Anterior cingulate cortex (tissue), 58 donors: ENCODE measurements at regions not wholly inside any gene's neighbourhood (a gene's known extent, or its start where the extent isn't known, plus 50 kb on each side); places are given as distances from the start of the nearest gene placed in this dataset.
A peak's percentile ranks its signal among the peaks of the same experiment; 100 is the strongest.
"Not testable (repeated sequence)": the region's sequence is repeated elsewhere in the genome, so short reads cannot be mapped to it uniquely, and the experiment has no call there.

Experiments
- DNase-seq, 58 donors: peaks; one replicate each; lab custom pipeline; 2025; lab: John Stamatoyannopoulos, UW

DNA sequence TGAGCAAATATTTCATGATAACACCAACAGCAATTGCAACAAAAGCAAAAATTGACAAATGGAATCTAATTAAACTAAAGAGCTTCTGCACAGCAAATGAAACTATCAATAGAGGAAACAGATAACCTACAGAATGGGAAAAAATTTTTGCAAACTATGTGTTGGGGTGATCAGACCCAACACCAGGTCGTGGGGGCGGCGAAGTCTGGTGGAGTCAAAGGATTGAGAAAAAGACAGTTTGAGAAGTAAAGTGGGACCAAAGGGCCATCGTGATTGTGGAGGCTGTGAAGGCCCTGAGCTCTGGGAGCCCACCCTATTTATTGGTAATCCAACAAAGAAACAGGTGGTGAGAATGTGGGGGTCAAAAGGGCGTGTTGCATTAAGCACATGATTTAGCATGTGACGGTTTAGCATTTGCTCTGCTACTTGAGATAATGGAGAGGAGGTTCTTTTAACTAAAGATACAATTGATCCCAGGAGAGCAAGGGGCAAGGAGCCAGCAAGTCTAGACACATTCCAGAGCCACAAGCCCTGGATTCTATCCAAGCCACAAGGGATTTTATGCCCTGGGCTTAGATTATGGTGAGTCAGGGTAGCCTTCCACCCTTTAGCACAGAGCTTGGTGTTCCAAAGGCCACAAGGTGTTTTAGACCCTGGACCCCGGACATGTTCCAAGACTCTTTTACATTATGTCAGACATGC is 65.5 kb upstream of the VLDLR start:
- not testable (repeated sequence) for DNase-seq

DNA sequence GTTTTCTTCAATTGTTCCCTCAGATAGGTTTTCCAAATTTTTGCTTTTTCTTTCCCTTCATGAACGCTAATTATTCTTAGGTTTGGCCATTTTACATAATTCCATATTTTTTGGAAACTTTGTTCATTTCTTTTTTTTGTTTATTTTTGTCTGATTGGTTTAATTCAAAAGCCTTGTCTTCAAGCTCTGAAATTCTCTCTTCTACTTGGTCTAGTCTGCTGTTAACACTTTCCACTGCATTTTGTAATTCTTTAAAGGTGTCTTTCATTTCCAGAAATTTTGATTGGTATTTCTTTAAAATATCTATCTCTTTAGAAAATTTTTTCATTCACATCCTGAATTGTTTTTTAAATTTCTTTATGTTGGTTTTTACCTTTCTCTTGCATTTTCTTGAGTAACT is 63.9 kb upstream of the VLDLR start:
- DNase-seq: no peak

DNA sequence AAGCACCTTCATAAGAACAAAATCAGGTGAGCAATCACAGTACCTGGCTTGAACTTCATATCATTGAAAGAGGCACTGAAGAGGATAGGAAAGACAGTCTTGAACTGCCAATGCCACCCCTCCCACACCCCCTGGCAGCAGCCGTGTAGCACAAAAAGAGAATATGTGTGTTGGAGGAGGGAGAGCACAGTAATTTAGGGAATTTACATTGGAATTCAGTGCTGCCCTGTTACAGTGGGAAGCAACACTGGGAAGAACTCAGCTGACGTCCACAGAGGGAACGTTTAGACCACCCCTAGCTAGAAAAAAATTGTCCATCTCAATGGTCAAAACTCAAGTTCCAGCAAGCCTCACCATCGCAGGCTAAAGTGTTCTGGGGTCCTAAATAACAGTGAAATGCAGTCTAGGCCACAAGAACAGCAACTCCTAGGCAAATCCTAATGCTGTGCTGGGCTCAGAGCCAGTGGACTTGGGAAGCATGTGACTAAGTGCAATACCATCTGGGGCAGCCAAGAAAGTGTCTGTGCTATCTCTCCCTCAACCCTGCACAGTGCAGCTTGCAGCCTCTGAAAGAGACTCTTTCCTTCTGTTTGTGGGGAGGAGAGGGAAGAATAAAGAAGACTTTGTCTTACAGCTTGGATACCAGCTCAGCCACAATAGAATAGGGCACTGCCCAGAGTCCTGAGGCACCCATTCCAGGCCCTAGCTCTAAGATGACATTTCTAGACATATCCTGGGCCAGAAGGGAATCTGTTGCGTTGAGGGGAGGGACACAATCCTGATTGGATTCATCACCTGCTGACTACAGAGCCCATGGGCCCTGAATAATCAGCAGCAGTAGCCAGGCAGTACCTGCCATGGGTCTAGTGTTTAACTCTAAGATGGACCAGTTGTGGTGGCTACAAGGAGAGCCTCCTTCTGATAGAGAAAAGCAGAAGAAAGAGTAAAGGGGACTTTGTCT is 62.1 kb upstream of the VLDLR start:
- DNase-seq: peak in 41 of 58 donors; percentile 2 to 64 (median 20)

DNA sequence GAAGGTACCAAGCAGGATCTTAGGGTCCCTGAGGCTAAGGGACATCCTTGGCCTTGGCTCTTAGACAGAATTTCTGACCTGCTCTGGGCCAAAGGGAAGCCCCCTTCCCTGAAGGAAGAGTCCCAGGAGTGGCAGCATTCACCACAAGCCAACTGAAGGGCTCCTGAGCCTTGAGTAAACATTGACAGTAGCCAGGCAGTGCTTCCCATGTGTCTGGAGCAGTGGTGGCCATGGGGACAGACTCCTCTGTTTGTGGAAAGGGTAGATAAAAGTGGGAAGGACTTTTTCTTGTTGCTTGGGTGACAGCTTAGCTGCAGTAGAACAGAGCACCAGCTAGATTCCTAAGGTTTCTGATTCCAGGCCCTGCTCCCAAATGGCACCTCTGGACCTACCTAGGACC is 61.4 kb upstream of the VLDLR start:
- no peak for DNase-seq

DNA sequence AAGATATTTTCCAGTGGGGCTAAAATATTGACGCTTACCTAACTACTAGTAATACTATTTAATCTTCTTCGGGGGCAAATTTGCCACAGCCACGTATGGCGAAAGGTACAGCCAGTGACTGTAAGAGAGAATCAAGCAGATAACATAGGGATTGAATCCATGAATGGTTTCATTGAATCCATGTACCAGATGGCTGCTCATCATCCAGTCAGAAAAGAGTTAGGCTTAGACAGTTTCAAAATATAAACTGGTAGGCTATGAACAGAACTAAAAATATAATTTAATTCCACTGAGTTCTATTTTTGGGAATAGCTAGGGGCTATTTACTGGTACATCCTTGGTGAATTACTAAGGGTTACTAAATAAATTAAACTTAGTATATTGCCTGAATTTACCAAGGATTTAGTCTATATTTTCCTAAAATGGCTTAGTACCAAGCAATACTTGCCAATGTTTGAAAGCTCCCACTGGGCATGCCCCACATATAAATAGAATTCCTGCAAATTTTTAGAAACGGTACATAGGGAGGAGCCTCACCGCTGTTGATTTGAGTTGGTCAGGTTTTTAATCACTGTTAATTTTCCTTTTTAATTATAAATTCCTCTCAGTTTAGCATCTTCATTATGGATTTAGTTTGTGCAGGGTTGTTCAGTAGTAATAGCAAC is 55.8 kb upstream of the VLDLR start:
- no peak for DNase-seq

DNA sequence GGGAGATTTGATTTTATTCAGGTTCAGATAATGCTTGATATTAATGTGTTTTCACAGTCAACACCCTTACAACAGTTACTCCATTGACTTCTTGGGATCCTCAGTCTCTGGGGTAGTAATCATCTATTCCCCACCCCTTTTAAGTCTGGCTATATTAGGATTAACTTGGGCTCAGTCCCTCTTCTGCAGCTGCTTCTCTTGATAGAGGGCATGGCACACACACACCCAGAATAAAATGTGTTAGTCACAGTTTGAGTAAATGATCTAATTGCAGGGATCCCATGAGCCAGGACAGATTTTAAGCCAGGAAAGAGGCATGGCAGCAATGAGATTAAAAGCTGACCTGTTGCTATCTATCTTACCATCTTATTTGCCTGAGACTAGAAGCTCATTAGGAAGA is 53.7 kb upstream of the VLDLR start:
- no peak for DNase-seq

DNA sequence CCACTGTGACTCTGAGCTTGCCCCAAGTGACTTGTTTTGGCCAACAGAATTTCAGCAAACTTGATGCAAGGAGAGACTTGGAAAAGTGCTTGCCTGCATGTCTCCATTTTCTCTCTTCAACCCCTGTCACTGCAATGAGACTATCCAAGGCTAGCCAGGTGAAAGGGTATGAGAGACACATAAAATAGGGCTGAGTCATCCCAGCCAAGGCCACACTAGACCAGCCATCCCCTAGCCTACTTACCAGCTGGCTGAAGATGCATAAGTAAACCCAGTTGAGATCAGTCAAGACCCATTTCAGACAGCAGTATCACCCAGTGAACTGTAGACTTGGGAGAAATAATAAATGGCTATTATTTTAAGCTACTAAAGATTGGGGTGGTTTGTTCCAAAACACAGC is 52.9 kb upstream of the VLDLR start:
- no peak for DNase-seq

DNA sequence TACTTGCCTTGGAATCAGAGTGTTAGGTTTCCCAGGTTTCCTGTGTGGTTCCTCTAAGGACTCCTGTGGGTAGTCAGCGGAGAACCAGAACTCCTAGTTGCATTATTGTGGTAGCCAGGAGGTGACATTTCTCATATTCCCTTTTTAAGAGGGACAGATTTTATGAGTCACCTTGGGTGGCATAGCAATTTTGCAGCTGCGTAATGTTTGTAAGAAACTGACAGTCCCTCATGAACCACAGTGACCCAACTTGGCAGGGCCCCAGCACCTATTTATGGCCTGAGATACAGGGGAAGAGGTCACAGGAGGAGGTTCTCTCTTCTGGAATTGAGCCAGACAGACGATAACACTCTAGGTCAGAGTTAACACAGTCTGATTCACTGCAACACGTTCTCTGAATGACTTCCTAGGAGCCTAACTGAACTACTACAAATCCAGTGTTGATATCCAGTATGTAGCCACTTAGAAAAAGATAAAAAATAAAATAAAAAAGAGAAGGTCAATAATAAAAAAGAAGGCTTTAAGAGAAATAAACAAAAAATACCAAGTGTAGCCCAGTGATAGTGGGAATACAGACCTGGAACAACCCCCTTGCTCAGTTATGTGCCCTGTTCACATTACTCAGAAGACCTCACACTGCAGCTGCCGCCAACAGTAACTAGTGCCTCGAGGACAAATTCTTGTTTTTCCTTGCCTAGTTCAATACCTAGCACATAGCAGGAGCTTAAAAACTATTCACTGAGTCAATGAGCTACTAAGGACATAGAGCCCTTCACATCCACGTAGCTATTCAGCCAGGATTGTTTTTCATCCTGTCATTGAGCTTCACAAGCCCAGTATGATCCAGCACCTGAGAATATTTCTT is 50.7 kb upstream of the VLDLR start:
- DNase-seq: peak in 9 of 58 donors; percentile 0 to 32 (median 1)
